T-helper 2 cell treated with Interferon-gamma antibody and Interleukin-4, amounts not matched to agents 100 ng/mL and 5 ng/mL, for 36 hours (primary cell): ENCODE measurements at regions not wholly inside any gene's neighbourhood (a gene's known extent, or its start where the extent isn't known, plus 50 kb on each side); places are given as distances from the start of the nearest gene placed in this dataset.
"Not testable (repeated sequence)": the region's sequence is repeated elsewhere in the genome, so short reads cannot be mapped to it uniquely, and the experiment has no call there.

ENCODE experiments used
- intact Hi-C: fragments of 100-400 bp; cut with micrococcal nuclease; formaldehyde crosslinking; loops from one replicate; pipeline ENCODE4 v1.15.1; 2023

GRCh38 chr10:123270221-123270620 is 116.0 kb downstream of the BUB3 start:
- intact Hi-C loops, result no loop called here

GRCh38 chr10:123270806-123271205 is 116.6 kb downstream of the BUB3 start:
- intact Hi-C loops, result no loop called here

- intact Hi-C loops, result no loop called here
Measured at GRCh38 chr10:123272171-123272570, 118.0 kb downstream of the BUB3 start.

GRCh38 chr10:123274306-123275135 is 120.3 kb downstream of the BUB3 start:
- intact Hi-C loops, result no loop called here

- intact Hi-C loops, result no loop called here
Measured at GRCh38 chr10:123275136-123275564, 120.9 kb downstream of the BUB3 start.

- intact Hi-C loops, result no loop called here
Measured at GRCh38 chr10:123278445-123278844, 124.2 kb downstream of the BUB3 start.

GRCh38 chr10:123283371-123283770 is 129.2 kb downstream of the BUB3 start:
- intact Hi-C loops, result not testable (repeated sequence)

GRCh38 chr10:123284022-123284421 is 129.8 kb downstream of the BUB3 start:
- intact Hi-C loops, result no loop called here

- intact Hi-C loops, result no loop called here
Measured at GRCh38 chr10:123287594-123288247, 133.5 kb downstream of the BUB3 start.

GRCh38 chr10:123289432-123289831 is 135.2 kb downstream of the BUB3 start:
- intact Hi-C loops, result no loop called here

- intact Hi-C loops, result no loop called here
Measured at GRCh38 chr10:123294109-123294508, 139.9 kb downstream of the BUB3 start.

GRCh38 chr10:123294886-123295285 is 140.7 kb downstream of the BUB3 start:
- intact Hi-C loops, result no loop called here

- intact Hi-C loops, result no loop called here
Measured at GRCh38 chr10:123295644-123296043, 141.4 kb downstream of the BUB3 start.

GRCh38 chr10:123297175-123297574 is 143.0 kb downstream of the BUB3 start:
- intact Hi-C loops, result no loop called here

- intact Hi-C loops, result no loop called here
Measured at GRCh38 chr10:123298583-123298982, 144.4 kb downstream of the BUB3 start.

- intact Hi-C loops, result no loop called here
Measured at GRCh38 chr10:123299598-123299997, 145.4 kb downstream of the BUB3 start.

- intact Hi-C loops, result no loop called here
Measured at GRCh38 chr10:123301077-123301857, 147.1 kb downstream of the BUB3 start.

- intact Hi-C loops, result no loop called here
Measured at GRCh38 chr10:123303581-123304337, 149.6 kb downstream of the BUB3 start.

- intact Hi-C loops, result no loop called here
Measured at GRCh38 chr10:123305671-123306070, 151.5 kb downstream of the BUB3 start.

GRCh38 chr10:123306290-123306689 is 152.1 kb downstream of the BUB3 start:
- intact Hi-C loops, result no loop called here

- intact Hi-C loops, result no loop called here
Measured at GRCh38 chr10:123309731-123310130, 155.5 kb downstream of the BUB3 start.
